Non-pigmented ciliary epithelial cell (primary cell): ENCODE measurements at regions not wholly inside any gene's neighbourhood (a gene's known extent, or its start where the extent isn't known, plus 50 kb on each side); places are given as distances from the start of the nearest gene placed in this dataset.
A peak's percentile ranks its signal among the peaks of the same experiment; 100 is the strongest.

Experiments
- DNase-seq: peaks from one replicate; pipeline ENCODE4 v3.0.0-alpha.2; 2010; ENCODE audit warnings: low read depth

DNA sequence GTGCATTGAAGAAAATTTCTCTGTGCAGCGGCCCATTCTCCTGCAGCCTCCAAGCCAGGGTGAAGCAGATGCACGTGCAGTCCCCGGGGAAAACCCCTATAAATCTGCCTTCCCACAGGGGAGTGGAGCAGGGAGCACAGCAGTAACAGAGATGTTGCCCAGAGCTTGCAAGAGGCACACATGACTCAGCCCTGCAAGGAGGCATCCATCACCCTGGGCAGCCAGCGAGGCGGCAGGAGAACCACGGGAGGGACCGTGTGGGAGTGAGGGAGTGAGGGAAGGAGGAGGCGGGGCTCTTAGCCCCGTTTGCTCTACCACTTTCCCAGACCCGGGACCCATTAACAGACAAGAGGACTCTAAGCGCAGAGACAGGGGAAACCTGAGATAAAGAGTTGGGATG lies 96.2 kb upstream of the ARAP3 start:
- DNase-seq: peak; percentile 20

DNA sequence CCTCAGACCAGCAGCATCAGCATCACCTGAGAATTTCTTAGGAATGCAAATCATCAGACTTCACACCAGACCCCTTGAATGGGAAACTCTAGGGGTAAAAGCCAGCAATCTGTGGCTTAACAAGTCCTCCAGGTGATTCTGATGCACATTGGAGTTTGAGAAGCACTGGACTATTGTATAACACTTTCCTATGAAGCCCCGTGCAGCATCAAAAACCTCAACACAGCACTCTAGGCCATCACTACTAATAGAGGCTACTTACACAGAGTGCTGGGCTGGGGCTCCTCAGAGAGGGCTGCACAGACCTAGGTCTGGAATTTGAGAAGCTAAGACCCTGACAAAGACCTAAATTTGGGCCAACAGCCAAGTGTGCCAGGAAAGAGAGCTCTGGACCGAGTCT lies 95.7 kb upstream of the ARAP3 start:
- no peak for DNase-seq

DNA sequence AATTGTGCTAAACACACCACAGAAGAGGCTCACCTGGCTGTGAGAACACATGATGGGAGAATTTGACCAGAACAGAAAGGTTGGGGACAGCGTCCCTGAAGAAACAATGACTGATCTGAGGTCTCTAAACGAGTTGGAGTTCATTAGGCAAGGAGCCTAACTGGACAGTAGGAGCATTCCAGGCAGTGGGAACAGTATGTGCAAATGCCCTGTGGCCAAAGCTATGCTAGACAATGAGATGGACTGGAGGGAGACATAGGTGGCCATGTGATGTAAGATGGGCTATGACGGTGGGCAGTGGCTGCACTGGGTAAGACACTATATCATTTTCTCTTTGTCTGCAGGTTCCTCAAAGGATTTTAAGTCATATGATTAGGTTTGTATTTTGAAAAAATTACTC lies 95.1 kb upstream of the ARAP3 start:
- DNase-seq: no peak

DNA sequence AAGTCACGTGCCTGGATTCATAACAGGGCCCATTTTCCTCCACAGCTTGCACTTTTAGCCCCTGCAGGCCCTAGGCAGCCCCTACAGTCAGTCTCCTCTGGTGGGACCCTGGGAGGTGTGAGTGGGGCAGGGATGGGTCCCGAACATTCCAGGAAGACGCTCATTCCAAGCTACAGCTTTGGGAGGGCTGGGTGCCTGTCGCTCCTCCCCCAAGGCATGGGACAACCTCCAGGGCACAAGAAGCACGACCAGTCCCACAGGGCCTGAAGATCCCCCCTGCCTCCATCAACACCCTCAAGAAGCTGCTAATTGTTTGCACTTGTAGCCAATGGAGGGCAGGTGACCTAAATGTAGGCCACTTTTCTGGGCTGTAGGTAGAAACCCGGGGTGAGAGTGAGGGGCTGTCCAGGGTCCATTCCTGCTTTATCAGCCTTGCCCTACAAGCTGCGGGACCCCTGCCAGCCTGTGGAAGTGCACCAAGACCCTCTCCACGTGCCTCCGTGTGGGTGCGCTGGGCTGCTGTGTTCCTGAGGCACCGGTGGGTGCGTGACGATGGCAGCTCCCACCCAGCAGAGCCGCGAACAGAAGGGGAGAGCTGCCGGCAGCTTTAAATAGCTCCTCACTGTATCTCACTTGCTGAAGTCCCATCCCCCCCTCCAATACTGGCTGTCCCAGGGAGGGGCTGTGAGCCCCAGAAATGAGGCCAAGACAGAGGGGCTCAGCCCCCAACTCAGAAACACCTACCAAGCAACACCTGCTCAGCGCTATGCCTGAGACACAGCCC lies 91.9 kb upstream of the ARAP3 start:
- no peak for DNase-seq

DNA sequence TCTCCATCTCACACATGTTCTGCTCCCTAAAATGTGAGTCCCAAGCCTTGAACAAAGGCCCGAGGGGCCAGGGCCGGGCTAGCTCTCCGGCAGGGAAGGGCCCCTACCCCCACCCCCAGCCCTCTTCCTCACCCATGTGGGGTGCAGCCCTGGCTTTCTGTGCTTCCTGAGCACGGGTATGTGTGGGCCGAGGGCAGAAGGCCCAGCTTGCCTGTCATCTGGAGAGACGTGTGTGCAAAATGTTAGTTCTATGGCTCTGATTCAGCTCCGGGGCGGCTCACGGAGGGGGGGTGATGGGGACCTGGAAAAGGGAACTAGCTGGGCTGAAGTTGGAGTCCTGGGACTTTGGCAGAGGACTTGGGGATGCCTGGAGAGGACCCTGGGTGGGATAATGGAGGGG lies 90.3 kb upstream of the ARAP3 start:
- no peak for DNase-seq

DNA sequence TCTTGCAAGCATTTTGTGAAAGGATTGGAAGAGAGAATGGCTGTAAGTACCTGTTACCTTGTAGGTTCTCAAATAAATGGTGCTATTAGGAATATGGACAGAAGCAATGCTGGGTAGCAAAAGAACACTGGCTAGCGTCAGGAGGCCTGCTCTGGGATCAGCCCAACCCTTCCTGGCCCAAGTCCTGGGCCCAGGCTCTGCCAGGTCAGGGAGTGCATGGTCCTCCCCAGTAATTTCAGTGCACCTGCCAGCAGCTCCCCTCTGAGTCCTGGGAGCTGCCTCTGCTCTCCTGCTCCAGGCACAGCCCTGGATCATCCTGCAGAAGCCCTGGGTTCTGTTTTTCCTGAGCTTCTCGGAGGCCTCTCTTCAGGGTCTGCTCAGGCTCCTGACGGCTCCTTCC lies 89.5 kb upstream of the ARAP3 start:
- DNase-seq: no peak

DNA sequence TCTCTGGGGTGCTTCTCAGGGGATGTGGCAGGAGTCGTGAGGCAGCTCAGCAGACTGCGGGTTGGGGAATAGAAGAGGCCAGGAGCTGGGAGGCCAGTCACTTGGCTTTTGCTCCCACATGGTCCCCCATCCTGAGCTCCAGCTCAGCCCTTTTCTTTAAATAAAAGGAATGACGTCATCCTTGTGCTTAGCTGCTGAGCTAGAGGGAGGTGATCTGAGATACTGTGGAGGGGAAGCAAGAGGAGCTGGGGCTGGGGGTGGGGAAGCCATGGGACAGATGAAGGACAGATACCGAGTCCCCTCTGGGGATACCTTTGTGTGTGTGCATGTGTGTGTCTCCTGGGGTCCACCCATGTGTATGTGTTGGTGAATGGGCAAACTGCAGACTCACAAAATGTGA lies 89.0 kb upstream of the ARAP3 start:
- DNase-seq: no peak

DNA sequence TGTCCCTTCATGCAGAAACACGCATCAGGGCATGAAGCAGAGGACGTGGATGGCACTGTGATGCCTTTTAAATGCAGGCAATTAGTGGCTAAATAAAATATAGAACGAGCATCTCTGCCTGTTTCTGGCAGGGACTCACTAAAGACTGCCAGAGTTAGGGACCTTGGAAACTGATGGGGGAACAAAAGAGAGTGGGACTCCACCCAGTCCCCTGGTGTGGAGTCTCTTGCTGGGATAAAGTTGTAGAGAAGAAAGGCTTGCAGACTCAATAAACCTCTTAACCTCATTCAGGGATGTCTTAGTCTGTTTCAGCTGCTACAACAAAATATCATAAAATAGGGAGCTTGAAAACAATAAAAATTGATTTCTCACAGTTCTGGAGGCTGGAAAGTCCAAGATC lies 87.6 kb upstream of the ARAP3 start:
- DNase-seq: no peak

DNA sequence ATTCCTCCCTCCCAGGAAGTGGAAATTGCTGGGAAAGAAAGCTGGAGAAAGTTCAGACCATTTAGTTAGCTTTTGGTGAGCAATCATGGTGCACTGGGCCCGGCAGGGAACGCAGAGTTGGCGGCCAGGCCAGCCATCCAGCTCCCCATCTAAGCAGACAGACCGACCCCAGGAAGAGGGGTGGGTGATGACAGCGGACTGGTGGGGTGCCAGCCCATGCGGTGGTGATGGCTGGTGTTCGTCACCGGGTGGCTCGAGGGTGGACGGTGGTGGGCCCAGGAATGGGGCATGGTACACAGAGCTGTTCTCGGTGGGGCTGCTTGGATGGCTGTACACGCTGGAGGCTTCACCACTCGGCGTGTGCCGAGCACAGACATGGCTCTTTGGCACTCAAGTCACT lies 85.6 kb upstream of the ARAP3 start:
- no peak for DNase-seq

DNA sequence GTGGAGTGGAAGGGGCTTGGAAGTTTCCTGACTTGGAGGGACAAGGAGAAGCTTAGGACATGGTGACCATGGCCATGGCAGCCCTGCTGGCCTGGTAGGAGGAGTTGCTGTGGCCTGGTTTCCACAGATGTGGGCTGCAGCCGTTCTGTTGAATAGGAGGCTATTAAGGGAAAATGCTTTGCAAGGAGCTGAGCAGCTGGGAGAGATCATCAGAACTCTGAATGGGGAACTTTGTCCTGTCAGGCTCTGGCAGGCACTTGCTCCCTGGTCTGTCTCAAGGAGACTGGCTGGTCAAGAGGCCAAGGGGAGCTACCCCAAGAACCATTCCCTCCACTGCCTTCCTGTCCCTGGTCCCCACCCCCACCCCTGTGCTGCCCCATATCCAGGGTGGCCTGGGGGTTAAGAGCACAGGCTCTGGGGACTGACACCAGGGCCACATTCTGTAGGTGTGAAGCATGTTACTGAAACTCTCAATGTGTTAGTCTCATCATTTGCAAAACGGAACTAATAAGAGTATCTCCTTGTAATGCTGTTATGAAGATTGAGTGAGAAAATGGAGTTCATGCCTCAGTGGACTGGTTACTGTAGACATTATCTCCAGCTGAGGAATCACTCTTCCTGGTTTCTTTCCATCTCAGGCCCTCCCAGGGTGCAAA lies 84.0 kb upstream of the ARAP3 start:
- DNase-seq: no peak

DNA sequence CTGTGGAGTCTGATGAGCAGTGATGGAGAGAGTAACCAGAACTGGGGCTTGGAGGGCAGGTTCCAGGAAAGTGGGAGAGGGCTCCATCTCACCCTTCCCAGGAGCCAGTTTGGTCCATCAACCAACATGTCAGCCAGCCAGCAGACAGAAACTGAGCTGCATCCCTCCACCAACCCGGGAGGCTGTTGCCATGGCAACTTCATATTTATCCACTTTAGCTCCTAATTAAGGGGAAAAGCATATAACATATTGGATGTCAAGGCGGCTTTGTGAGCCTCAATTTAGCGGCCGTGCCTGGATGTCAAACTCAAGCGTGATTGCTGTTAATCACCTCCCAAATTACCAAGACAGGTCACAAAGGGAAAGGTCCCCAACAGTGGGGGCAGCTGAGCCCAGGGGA lies 81.5 kb upstream of the ARAP3 start:
- DNase-seq: no peak

DNA sequence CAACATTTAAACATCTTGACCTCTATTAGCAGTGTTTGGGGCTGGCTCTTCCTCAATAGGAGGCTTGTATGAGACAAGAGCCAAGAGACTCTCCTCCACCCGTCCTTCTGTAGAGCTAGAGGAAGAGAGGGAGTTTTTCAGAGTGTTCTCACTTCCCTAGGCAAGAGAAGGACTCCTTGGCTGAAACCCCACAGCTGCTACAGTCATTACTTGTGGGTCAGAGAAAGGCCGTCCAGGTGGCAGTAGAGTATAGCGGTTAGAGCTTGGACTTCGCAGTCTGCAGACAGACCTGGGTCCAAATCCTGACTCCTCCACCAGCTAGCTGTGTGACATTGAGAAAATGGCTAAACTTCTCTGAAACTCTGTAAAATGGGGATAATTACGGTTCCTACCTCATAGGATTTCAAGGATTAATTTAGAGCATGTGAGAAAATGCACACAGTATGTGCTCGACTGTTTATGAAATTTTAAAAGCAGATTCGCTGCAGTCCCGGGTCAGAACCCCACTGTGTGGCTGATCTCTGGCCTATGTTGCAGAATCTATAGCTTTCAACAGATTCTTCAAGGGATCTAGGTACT lies 80.8 kb upstream of the ARAP3 start:
- no peak for DNase-seq

DNA sequence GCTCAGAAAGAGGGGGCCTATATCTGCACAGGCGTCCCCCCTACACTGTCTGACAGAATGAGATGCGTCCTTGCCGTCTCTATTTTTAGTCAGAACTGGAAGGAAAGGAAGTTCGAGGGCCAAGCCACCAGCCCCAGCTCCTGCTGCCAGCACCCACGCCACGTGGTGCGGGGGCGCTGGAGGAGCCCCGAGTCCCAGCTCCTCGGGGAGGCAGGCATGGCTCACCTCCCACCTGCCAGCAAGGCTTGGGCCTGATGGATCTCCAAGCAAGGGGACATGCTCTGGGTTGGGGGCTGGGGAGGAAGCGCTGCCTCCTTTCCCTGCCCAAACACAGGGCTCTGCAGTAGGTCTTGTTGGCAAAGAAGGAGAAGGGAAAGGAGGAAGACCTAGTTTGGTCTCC lies 80.3 kb upstream of the ARAP3 start:
- no peak for DNase-seq

DNA sequence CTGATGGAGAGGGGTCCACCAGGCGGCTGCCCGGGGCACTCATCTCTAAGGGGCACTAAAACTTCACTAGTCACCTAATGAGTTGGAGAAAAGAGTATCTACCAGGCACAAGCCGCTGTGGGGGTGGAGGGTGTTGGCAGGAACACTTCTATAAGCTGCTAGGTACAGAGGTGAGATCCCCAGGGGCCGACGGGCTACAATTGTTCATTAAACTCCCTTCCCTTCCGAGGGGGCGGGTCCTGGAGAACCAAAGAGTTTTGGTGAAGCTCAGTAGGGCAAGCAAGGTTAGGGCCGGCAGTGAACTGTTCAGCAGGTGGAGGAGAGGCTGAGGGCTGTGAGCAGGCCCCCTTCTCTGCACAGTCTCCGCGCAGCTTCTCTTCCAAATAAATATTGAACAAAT lies 78.7 kb upstream of the ARAP3 start:
- DNase-seq: no peak

DNA sequence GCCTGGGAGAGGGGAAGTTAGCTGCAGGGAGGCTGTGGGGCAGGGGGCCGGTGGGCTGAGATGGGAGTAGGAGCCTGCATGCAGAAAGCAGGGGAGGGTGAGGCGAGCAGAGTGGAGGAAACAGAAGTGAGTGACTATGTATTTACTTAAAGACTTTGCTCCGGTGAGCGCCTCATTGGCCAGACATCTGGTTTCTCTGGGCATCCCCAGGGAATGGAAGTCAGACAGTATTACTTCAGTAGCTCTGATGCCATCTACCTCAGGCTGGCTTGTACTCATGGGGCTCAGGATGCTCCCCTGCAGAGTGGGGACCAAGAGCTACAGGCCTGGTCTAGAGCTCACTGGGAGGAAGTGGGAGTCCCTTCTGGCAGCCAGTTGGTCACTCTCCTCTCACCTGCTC lies 78.2 kb upstream of the ARAP3 start:
- no peak for DNase-seq

DNA sequence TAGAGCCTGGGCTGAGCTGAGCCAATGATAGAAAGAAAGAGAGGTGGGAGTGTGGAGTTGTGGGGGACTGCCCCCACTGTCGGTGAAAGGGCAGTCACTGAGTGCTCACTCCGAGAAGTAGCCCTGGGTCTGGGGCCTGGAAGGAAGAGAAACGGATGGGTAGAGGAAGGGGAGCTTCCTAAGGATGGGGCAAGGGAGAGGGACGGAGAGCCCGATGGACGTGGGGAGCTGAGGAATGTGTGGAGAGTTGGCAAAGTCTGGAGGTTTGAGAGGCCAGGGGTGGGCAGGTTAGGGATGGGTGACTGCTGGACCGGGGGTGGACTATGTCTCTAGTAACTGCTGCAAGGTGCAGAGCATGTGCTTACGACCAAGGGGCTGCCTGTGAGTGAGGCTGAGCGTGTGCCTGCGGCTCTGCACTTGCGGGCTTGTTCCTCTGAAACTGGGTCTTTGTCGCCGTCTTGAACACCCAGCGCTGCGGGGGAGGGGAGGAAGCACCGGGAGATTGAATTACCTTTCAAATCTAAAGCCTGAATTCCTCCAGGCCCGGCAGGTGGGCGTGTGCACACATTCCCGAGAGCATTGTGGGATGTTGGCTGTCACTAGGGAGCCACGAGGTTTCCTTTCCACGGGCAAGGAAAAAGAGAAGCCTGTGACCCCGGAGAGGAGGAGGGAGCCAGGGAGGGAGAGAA lies 76.4 kb upstream of the ARAP3 start:
- DNase-seq: no peak

DNA sequence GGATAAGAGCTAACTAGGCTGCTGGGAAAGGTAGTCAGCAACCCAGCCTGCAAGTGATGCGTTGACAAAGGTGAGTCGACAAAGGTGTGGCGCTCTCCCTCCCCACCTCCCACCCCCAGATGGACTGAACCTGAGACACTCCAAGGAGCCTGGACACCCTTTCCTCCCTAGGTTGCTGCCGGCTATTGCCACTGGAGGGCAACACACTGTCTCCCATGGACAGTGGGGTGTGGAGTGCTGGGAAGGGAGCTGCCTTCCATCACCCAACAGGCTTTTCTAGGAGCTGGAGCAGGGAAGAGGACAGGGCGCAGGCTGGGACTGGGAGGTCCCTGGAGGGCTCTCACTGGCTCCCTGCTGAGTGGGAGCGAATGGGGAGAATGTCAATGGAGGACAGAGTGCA lies 75.4 kb upstream of the ARAP3 start:
- no peak for DNase-seq

DNA sequence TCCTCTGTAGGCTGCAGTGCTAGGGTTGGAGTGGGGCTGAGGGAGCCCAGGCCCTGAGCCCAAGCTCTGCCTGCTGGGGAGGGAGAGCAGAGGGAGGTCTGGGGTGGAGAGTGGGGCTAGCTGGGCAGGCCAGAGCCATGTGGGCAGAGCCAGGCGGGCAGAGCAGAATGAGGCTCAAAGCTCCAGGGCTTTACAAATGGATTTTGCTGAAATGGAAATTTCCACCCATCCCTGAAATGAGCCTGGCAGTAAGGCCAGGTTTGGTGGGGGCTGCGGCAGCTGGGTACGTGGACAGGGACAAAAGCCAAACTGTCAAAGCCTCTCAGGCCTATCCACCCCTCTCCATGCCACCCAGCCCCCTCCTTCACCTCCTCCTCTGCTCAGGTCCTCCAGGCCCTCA lies 74.2 kb upstream of the ARAP3 start:
- no peak for DNase-seq

DNA sequence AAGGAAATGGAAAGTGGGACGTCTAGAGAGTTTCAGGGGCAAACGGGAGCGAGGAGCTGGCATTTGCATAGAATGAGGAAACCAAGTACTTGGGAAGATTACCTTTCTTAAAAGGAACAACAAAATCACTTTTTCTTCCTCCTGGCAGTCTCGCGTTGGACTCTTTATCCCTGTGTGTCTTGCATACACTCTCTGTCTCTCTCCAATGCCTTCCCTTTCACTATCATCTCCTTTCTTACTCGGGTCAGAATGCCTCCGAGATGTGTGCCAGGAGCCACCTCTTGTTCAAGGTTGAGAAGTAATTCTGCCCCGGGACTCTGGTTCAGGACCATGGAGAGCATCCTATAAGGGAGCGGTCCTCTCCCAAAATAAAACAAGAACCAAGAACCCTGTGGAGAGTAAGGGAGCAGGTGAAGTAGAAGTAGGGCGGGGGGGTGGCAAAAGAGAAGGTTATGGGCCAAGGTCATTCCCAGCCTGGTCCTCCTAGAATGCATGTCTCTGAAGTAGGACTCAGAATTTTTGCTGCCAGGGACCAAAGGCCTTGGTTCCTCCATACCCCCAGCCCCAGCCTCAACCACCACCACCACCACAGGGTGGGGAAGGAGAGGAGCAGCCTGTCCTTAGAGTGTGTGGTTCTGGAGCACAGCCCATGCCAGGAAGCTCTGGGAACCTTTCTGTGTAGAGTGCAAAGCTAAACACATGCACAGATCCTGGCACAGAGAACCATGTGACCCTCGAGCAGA lies 72.1 kb upstream of the ARAP3 start:
- no peak for DNase-seq

DNA sequence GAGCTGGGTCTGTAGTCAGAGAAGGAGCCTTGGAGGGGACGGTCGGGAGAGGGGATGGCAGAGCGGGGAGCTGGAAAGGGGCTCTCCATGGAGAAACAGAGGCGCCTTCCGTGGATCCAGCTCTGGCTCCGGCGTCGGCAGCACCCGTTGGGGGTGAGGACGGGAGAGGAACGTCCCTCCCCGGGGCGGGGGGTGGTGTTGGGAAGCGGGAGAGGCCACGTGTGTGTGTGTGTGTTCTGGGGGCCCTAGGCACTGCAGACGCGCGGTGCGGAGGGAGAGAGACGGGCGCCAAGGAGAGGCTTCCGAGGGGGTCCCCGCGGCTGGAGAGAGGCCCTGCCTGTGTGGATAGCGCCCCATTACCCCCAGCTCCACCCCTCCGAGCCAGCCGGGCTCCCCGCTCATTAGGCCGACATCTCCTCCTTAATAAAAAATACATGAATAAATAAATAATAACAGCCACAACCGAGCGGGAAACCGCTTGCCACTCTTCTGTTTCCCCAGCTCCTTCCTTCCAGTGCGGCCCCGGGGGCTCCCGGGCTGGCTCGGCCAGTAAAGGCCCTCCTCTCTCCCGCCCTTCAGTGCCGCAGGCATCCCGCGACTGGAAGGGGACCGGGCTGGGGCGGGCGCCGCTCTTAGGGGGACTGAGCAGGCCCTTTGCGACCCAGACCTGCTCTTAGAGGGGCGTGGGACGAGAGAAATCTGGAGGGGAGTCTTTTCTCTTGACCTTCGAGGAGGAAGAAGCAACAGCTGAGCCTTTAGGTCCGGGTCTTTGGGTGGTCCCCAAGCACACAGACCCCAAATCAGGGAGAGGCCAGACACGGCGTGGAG lies 71.3 kb upstream of the ARAP3 start:
- no peak for DNase-seq
